HK-2 (cell line): ENCODE measurements at regions not wholly inside any gene's neighbourhood (a gene's known extent, or its start where the extent isn't known, plus 50 kb on each side); places are given as distances from the start of the nearest gene placed in this dataset.

ENCODE experiments used
- DNase-seq: peaks from one replicate; pipeline ENCODE4 v3.0.0-alpha.2; 2018; ENCODE audit not compliant: unreplicated experiment

GRCh38 chr2:126774290-126774689, 118.3 kb downstream of the GYPC start:
- no peak for DNase-seq

GRCh38 chr2:126774761-126775160, 118.8 kb downstream of the GYPC start:
- DNase-seq = no peak

DNA sequence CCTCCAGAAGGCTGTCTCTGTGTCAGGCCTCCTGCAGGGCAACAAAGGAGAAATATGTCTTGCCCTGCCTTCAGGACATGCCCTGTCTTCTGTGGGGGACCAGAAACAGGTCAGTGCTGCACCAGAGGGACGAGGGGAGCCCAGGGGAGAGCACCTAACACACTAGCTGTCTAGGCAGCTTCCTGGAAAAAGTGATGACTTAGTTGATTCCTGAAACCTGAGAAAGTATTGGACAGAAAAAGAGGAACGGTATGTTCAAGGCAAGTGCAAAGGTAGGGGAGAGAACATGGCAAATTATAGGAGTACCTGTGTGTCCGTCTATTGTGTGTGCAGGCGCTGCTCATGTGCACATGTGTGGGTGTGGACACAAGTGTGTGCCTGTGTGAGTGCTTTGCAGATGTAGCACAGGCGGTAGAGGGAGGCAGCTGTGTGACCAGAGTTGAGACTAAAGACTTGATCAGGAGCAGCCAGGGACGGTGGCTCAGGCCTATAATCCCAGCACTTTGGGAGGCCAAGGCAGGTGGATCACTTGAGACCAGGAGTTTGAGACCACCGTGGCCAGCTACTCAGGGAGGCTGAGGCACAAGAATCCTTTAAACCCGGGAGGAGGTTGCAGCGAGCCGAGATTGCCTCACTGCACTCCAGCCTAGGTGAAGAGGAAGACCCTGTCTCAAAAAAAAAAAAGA, 119.5 kb downstream of the GYPC start:
- DNase-seq = no peak

- DNase-seq = no peak
Measured at GRCh38 chr2:126776255-126776654, 120.3 kb downstream of the GYPC start.

GRCh38 chr2:126776692-126777619, 121.0 kb downstream of the GYPC start:
- DNase-seq = peak; percentile 79

DNA sequence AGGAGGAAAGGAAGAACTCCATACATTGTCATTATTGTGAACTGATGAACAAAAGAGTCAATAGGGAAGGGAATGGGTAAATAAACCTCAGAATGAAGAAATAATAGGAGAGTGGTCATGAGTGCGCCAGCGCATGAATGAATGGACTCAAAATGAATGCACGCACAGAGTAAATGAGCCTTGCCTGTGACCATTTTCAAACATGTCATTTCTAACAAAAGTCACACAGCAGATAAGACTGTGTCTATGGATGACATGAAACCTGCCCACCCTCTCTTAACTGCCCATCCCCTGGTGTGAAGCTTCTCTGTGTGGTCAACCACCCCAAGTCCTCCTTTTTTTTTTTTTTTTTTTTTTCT, 121.1 kb upstream of the TEX51 start:
- no peak for DNase-seq

DNA sequence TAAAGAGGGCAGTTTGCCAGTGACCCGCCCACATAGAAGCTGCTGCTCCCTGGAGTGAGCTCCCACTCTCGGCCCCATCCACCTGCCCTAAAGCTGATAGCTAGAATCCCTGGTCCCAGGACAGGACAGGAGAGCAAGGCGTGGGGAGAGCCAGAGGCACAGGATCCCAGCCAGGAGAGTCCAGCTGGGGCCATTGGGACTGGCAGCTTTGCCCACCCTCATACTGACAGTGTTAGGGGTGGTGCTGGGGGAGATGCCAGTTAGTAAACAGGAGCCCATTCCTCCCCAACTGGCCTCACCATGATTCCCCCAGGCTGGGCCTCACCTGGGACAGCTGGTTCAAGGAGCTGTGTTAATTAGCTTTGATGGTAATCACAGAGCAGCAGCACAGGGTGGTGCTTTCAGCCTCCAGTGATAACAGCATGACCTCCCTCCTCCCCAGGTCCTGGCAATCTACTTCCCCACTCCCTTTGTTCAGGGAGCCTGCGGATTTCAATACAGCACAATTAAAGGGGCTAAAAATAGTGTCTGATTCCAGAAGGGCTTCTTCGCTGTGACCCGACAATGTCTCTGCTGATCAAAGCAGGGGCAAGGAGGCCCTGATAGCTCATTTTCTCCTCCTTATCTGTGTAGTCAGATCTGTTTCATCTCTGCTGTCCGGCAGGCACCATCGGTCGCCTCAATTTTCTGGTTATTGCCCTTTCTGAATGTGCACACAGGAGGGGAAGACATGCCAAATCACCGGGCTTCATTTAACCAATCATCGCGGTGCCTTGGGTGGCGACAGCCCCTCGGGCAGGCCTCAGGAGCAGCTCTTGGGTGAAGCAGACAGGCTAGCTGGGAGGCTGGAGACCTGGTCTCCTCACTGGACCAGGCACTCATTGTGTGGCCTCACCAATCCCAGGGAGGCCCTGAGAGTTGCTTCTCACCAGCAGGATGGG, 119.9 kb upstream of the TEX51 start:
- DNase-seq = no peak

DNA sequence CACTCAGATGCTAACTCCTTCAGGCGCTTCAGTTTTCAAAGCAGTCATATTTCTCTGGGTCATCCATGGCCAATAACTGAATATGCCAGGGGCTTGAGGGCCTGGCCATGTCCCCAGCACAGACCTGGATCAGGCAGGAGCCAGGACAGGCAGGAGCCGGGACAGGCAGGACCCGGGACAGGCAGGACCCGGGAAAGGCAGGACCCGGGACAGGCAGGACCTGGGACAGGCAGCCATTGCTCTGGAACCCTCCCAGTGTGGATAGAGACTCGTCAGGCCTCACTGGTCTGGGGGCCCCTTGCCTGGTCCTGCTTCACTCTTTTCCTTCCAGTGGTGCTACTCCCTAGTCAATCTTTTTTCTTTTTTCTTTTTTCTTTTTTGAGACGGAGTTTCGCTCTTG, 117.5 kb upstream of the TEX51 start:
- no peak for DNase-seq

- no peak for DNase-seq
Measured at GRCh38 chr2:126781806-126782205, 116.9 kb upstream of the TEX51 start.

DNA sequence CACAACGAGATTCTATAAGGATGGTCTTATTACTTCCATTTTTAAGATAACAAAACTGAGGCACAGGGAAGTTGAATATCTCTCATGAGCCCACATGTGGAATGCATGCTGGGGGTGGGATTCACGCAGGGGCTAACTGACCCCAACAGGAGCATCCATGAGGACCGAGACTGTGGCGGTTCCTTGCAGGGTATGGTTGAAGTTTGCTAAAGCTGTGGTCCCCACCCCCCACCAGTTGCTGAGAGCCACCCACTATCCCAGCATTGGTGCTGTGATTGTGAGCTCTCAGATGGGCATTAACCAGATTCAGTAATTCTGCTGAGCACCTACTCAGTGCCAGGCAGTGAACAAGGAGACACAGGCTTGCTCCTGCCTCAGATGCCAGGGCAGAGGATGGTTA, 116.0 kb upstream of the TEX51 start:
- DNase-seq = no peak

DNA sequence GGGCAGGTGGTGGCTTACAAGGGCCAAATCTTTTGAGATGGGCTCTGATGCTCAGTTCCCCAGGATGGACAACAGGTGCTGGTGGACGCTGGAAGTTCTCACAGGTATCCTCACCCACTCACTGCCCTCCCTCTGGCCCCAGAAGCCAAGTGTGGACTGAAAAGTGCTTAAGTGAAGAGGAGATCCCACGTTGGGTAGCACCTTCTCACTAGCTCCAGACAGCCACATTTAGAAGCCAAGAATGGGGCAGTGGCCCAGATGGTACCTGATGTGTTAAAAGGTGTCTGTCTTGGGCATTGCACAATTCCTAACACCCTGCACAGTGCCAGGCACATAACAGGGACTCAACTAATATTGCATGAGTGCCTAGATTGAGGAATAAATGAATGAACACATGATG, 115.3 kb upstream of the TEX51 start:
- DNase-seq = no peak

DNA sequence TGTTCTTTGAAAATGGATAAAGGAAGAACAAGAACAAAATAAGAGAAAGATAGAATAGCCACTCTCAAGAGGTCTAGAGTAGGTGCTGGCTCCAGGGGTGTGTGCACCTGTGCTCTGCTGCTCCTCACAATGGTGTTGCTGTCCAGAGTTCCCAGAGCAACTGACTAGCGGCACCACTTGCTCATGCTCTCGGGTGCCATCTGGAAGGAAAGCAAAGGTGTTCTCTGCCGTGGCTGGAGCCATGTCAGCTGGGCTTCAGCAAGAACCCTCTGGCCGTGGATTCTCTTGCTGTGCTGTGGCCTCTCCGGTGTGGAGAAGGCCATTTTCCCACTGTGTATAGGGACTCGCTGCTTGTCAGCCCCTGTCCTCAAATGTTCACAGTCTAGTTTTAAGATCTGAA, 114.6 kb upstream of the TEX51 start:
- no peak for DNase-seq

GRCh38 chr2:126784621-126785020, 114.1 kb upstream of the TEX51 start:
- no peak for DNase-seq

GRCh38 chr2:126785236-126785635, 113.5 kb upstream of the TEX51 start:
- DNase-seq = no peak

GRCh38 chr2:126785862-126786261, 112.8 kb upstream of the TEX51 start:
- no peak for DNase-seq

DNA sequence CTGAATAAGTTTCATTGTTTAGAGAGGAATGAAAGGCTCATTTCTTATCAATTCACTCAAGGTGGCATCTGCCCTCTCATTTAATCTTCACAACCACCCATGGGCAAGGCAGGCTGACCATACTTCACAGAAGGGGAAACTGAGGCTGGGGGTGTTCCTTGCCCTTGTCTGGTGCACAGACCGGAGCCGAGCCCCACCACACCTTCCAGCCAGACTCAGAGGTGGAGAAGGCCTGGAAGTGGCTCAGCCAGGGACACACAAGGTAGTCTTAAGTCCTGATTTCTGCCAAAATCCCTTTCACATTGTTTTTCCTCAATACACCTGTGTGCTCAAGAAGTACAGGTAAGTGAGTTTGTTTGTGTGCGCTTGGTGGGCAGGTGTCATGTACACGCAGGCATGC, 111.9 kb upstream of the TEX51 start:
- no peak for DNase-seq

- no peak for DNase-seq
Measured at GRCh38 chr2:126787289-126787688, 111.4 kb upstream of the TEX51 start.

GRCh38 chr2:126788113-126788512, 110.6 kb upstream of the TEX51 start:
- no peak for DNase-seq

DNA sequence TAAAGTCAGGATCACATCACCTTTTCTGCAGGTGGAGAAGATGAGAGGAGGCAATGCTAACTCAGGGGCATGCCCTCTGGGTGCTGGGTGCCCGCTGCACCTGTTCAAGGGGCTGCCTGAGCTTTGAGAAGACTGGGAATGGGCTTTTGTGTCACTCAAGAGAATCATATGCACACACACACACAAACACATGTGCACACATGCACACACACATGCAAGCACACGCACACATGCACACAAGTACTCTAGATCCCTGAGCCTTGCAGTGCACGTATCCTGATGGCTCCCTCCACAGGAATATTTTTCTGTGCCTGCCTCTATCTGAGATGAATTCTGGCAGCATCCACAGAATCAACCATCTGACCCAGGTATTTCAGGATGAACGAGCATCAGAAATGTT, 110.0 kb upstream of the TEX51 start:
- no peak for DNase-seq

GRCh38 chr2:126790987-126791780, 107.5 kb upstream of the TEX51 start:
- DNase-seq = no peak

DNA sequence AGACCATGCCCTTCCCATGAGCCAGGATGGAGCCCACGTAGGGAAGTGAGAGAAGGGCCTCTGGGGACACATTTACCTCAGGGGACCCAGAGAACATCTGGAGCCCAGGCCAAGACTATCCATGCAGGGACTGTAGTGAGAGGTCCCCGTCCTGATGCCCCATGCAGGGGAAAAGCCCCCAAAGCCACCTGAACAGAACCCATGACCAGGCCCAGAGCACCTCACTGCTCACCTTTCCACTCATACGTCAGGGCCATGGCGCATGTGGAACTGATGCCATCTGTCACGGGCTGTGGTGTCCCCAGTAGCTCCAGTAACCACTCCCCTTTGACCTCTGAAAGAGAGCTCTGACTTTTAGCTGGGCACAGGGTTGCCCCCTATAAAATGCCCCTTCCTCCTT, 106.5 kb upstream of the TEX51 start:
- DNase-seq = no peak
